Activated CD4-positive, alpha-beta T cell treated with anti-CD3 and anti-CD28 coated beads, Interleukin-2, Interleukin-6, amounts not matched to agents 100 ng/mL and 50 ng/mL, durations not matched to agents 16 hours and 8 hours (primary cell): ENCODE measurements at regions not wholly inside any gene's neighbourhood (a gene's known extent, or its start where the extent isn't known, plus 50 kb on each side); places are given as distances from the start of the nearest gene placed in this dataset.
"Not testable (repeated sequence)": the region's sequence is repeated elsewhere in the genome, so short reads cannot be mapped to it uniquely, and the experiment has no call there.

Experiments used
- DNase-seq: peaks from one replicate; pipeline ENCODE4 v3.0.0-alpha.2; 2020

DNA sequence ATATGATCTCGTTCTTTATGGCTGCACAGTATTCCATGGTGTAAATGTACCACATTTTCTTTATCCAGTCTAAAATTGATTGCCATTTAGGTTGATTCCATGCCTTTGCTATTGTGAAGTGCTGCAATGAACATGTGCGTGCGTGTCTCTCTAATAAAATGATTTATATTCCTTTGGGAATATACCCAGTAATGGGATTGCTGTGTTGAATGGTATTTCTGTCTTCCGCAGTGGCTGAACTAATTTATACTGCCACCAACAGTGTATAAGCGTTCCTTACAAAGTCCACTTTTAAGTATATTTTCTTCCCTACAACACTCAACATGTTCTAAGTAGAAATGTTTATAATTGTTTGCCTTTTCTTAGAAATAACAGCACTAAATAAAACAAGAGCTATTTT, 521.9 kb downstream of the DTWD2 start:
- no peak for DNase-seq

- DNase-seq = not testable (repeated sequence)
Observed at GRCh38 chr5:118462276-118462675, 526.1 kb downstream of the DTWD2 start.

- no peak for DNase-seq
Observed at GRCh38 chr5:118461436-118461835, 526.9 kb downstream of the DTWD2 start.

DNA sequence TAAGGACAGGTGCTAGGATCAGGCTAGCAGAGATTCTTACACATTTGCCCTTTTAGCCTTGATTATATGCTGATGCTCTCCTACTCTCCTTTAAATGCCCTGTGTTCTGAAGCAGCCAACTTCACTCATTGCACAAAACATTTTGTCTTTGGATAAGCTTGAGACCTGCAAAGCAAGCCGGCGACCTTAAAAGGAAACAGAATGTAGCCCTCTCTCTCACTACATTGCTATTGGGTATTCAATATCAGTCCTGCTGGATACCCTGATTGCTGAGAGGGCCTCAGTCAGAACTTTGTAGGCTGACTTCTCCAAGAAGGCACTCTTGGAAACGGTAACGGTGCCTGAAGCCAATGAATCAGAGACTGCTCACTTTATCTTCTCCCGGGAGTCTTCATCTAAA, 528.9 kb downstream of the DTWD2 start:
- DNase-seq = no peak

GRCh38 chr5:118456085-118456484, 532.3 kb downstream of the DTWD2 start:
- DNase-seq = no peak

DNA sequence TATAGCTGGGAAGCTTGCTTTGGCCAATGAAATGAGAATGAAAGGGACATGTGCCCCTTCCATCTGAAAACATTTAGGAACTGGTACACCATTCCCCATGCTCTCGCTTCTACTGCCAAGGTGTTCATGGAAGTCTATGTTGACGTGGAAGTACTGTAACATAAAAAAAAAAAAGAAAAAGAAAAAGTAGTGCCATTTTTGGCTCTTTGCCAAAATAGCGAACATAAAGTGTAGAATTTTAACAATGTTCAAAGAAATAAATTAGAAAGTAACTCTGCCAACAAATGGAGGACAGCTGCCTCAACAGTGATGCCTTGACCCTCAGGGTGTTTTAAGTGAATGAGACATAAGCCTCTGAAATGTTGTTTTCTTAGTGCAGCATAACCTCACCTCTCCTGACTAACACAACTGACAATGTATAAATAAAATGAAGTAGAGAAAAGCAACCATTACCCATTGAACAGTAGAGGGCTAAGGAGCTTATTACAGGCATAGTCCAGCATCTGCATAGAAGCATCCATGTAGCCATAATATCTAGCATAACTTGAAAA, 536.6 kb downstream of the DTWD2 start:
- DNase-seq = no peak

- DNase-seq = no peak
Observed at GRCh38 chr5:118450554-118451332, 537.6 kb downstream of the DTWD2 start.

DNA sequence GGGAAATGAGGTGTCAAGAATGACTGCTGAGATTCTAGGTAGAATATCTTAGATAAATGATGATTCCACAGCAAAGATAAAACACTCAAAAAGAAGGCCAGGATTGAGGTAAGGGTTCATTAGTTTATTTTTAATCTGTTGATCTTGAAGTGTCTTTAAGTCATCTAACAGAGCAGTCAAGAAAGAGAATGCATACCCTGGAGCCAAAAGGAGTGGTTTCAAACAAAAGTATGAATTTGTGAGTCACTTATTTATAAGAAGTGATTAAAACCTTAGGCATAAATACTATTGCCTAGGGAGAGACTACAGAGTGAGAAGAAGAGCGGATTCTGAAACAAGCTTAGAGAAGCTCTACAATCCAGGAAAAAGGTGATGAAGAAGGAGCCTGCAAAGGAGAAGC, 541.0 kb downstream of the DTWD2 start:
- no peak for DNase-seq

DNA sequence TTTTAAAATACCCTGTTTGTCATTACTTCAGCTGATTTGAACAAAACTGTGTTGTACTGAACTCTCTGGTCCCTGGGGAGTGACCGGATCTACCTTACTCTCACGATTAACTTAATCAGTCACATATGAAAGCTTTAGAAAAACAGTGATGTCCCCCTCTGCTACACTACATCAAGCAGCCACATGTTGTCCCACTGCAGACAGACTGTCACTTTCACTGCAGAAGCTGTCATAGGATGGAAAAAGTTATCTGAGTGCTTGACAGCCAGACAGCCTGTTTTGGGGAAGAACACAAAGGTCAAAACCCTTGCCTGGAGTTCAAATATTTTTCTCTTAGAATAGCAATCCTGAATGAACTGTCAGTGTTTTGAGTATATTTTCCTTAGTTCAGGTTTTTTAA, 546.4 kb downstream of the DTWD2 start:
- no peak for DNase-seq

DNA sequence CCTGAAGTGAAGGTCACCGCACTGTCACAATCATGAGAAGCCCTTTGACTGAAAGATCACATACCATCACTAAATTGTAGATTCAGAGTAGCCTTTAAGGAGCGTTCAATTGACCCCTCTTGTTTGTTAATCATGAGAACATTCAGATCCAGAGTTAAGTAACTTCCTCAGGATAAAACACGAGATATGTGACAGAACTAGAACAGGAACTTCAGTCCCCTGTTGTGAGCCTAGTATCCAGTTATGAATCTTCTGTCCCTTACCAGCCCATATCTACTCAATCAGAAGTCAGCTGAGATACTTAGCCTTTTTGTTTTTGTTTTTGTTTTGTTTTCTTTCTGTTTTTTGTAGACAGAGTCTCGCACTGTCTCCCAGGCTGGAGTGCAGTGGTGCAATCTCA, 547.3 kb downstream of the DTWD2 start:
- no peak for DNase-seq

DNA sequence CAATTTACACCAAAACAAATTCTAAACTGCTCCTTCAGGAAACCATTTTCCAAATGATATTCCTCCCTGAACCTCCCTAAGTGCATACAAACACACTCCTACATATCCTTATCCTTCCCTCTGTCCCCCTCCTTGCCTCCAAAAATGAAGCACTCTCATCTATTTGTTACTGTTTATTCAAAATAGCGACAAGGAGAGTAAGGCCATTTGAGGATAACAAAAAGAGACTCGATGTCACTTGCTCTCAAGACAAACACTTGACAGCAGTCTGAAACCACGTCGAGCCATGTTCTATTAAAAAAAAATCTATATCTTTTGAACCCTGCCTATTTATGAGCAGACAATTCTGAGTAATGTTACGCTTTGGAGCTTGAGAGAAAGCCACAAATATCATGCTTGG, 547.9 kb downstream of the DTWD2 start:
- no peak for DNase-seq

- DNase-seq = no peak
Observed at GRCh38 chr5:118439831-118440230, 548.5 kb downstream of the DTWD2 start.

GRCh38 chr5:118435131-118435530, 553.2 kb downstream of the DTWD2 start:
- no peak for DNase-seq

DNA sequence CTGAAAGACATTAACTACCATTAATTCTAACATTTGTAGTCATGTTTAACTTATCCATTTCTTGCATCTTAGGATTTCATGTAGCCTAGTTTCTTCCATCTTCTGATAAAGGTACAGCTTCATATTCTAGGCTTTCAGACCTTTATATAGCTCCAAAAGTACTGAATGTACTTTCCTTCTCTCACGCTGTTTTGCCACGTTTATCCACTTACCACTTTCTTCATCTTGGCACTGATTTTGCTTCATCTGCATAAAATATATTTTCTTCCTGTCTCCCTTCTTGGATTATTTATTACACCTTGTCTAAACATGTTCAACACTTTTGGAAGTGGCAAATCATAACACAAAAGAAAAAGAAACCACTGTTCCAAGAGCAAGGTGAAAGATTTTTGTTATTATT, 553.8 kb downstream of the DTWD2 start:
- DNase-seq = no peak

DNA sequence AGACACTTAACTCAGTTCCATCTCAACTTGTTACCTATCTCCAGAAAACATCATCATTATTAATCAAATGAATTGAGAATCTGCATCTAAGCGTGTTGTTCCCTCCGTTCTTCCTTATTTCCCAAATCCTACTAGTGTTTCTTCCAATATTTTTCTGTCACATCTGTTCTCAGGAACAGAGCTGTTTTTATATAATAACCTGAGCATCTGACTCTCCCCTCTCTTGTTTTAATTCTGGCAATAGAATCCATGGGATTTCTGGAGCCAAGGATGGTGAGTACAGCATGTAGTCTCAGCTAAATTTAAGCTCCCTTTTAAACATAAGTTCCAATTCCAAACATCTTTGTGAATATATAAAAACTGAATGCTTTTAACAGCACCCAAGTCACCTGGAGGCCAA, 558.3 kb downstream of the DTWD2 start:
- no peak for DNase-seq

DNA sequence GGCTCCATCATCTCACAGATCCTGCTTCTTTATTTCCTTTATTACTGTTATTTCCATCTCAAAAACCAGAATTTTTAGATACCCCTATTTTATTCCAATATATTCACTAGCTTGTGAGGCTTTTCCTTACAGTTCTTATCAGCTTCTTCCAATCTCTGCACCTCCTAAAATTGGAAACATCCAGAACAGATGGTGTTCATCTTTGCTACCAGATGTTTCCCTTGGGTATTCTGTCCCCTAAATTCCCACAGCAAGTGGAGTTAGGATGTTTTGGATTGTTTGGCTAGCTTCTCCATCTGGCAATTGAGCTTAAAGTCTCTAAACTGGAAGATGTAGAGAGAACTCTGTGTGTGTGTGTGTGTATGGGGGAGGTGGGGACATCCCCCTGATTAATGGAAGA, 580.4 kb downstream of the DTWD2 start:
- no peak for DNase-seq

GRCh38 chr5:118405650-118406061, 582.7 kb downstream of the DTWD2 start:
- no peak for DNase-seq

DNA sequence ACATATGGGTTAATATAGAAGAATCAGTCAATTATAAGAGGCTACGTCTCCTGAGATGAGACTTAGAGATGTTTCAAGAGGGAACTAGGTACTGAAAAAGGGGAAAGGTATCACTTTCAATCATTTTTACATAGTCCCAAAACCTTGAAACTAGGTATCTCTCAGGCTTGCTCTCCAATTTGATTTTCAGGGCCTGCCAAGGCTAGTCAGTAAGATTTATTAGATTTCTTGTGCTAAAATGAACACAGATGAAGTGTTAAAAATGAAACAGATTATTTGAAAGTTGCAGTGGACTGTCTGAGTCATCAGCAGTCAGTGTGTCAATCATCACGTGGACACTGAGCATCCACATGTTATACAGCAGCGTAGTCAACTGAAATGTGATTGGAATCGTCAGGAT, 591.1 kb downstream of the DTWD2 start:
- DNase-seq = no peak

DNA sequence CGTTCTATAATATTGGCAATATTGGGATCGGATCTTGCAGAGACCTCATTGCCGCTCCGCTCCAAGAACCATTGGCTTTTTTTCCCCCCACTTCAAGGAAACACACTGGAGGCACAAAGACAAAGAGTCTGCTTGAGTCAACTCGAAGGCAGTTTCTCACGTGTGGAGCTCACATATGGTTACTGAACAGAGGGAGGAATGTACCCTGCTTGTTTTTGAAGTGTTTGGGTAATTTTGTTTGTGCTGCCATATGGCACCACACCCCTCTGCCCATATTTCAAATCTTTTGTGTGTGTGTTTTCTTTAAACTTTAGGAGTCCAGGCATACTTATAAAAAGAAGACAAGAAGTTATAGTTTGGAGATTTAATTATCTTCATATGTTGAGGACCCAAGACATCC, 595.9 kb downstream of the DTWD2 start:
- DNase-seq = no peak

DNA sequence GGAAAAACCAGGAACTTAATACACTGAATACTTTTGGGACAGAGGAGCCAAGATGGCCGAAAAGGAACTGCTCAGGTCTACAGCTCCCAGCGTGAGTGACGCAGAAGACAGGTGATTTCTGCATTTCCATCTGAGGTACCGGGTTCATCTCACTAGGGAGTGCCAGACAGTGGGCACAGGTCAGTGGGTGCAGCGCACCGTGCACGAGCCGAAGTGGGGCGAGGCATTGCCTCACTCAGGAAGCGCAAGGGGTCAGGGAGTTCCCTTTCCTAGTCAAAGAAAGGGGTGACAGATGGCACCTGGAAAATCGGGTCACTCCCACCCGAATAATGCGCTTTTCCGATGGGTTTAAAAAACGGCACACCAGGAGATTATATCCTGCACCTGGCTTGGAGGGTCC, 605.4 kb downstream of the DTWD2 start:
- DNase-seq = not testable (repeated sequence)

GRCh38 chr5:118379470-118379869, 608.9 kb downstream of the DTWD2 start:
- DNase-seq = no peak

- no peak for DNase-seq
Observed at GRCh38 chr5:118378959-118379358, 609.4 kb downstream of the DTWD2 start.

GRCh38 chr5:118377420-118377819, 610.9 kb downstream of the DTWD2 start:
- no peak for DNase-seq

- no peak for DNase-seq
Observed at GRCh38 chr5:118371973-118372831, 616.1 kb downstream of the DTWD2 start.
